K562 (cell line): ENCODE measurements at regions not wholly inside any gene's neighbourhood (a gene's known extent, or its start where the extent isn't known, plus 50 kb on each side); places are given as distances from the start of the nearest gene placed in this dataset.

Source experiments
- ATAC-seq: fragments of 200-7000 bp; cut with Tn5 transposase; 3 replicates; pipeline ENCODE4 v1.9.1; 2020; ENCODE audit warnings: moderate library complexity
- BruUV-seq: library from RNA; stranded (reverse); fragments of 400-500 nt; replicated peaks from 2 replicates; lab custom pipeline; 2021; lab: Mats Ljungman, UMichigan
- CTCF ChIA-PET: fragments of 300-600 bp; formaldehyde crosslinking; extraction: SDS; loops from one replicate; lab custom pipeline; 2021; ENCODE audit warnings: low intra/inter-chr PET ratio; lab: Yijun Ruan, JAX
- POLR2A ChIA-PET: fragments of 300-600, 350-650 bp; sonication (Branson Sonifier 250); formaldehyde crosslinking; extraction: SDS; loops from one replicate; lab custom pipeline; 2021; ENCODE audit warnings: antibody characterized with exemption, inconsistent platforms; lab: Yijun Ruan, JAX
- DNase-seq, 4 experiments: peaks; one replicate each; pipeline versions ENCODE4 v3.0.0 to v3.0.0-alpha.2; 2011 to 2018; ENCODE audit warnings: low spot score in 3 of 4, mixed read lengths in 3 of 4; ENCODE audit errors: extremely low read depth in 1 of 4
- FAIRE-seq: peaks from 2 replicates; lab custom pipeline; 2011; peaks lifted over from hg19 to GRCh38; lab: Jason Lieb, UNC
- H2AFZ ChIP-seq: 2 replicates; pipeline ENCODE4 v1.6.0; 2011; ENCODE audit warnings: low read depth, low read length, control low read depth, inconsistent platforms
- H3K27ac ChIP-seq: fragments of 200-600 bp; 3 replicates; pipeline ENCODE4 v1.8.0; 2011; ENCODE audit warnings: low read depth, mild to moderate bottlenecking, control low read depth, inconsistent platforms, low read length, moderate library complexity, mixed read lengths; ENCODE audit errors: extremely low read depth
- H3K27me3 ChIP-seq, 2 experiments: fragments of 300-600 bp in 1 of 2; 2 replicates in 1 of 2; 3 replicates in 1 of 2; pipeline versions ENCODE4 v1.6.0 to v1.8.0; 2011; ENCODE audit warnings: inconsistent platforms in 2 of 2, low read length in 2 of 2, mild to moderate bottlenecking in 1 of 2, mixed read lengths in 1 of 2, moderate library complexity in 1 of 2; ENCODE audit not compliant: control insufficient read depth in 2 of 2, insufficient read depth in 2 of 2
- H3K36me3 ChIP-seq: fragments of 300-600 bp; 3 replicates; pipeline ENCODE4 v1.8.0; 2011; ENCODE audit warnings: mild to moderate bottlenecking, low read length, inconsistent platforms; ENCODE audit not compliant: control insufficient read depth, insufficient read depth
- H3K4me1 ChIP-seq, 2 experiments: fragments of 200-600 bp in 1 of 2; replicated peaks in 1 of 2; 2 replicates in 1 of 2; 3 replicates in 1 of 2; pipeline versions ENCODE4 v1.5.1 to v1.8.0; 2011; ENCODE audit warnings: inconsistent platforms in 2 of 2, low read length in 2 of 2, mild to moderate bottlenecking in 1 of 2, mixed read lengths in 1 of 2, moderate library complexity in 1 of 2; ENCODE audit not compliant: control insufficient read depth in 2 of 2, insufficient read depth in 2 of 2
- H3K4me2 ChIP-seq: 2 replicates; pipeline ENCODE4 v1.6.1; 2011; ENCODE audit warnings: low read length, control low read depth, inconsistent platforms, mixed read lengths; ENCODE audit not compliant: insufficient read depth
- H3K4me3 ChIP-seq: fragments of 200-600 bp; sonication (generic), shearing (Covaris generic); 2 replicates; pipeline ENCODE4 v1.5.1; 2016; ENCODE audit warnings: control low read depth, inconsistent platforms
- H3K79me2 ChIP-seq: fragments of 200-600 bp; 3 replicates; pipeline ENCODE4 v1.8.0; 2011; ENCODE audit warnings: low read length, inconsistent platforms; ENCODE audit not compliant: control insufficient read depth, insufficient read depth
- H3K9ac ChIP-seq, 2 experiments: 2 replicates each; pipeline versions ENCODE4 v1.6.0 to v1.6.1; 2011; ENCODE audit warnings: low read depth in 2 of 2, low read length in 2 of 2, control low read depth in 1 of 2, inconsistent platforms in 1 of 2, mild to moderate bottlenecking in 1 of 2, mixed read lengths in 1 of 2; ENCODE audit not compliant: insufficient read depth in 1 of 2
- H3K9me1 ChIP-seq: one replicate; pipeline ENCODE4 v1.6.0; 2011; ENCODE audit warnings: inconsistent platforms, mild to moderate bottlenecking, low read length, moderate library complexity; ENCODE audit not compliant: control insufficient read depth, insufficient read depth
- H3K9me3 ChIP-seq: replicated peaks from 2 replicates; pipeline ENCODE4 v1.5.1; 2011; ENCODE audit warnings: low read depth, low read length, inconsistent platforms; ENCODE audit not compliant: control insufficient read depth, insufficient read depth
- H4K20me1 ChIP-seq: replicated peaks from 2 replicates; pipeline ENCODE4 v1.6.1; 2011; ENCODE audit warnings: low read length, inconsistent platforms, mixed read lengths; ENCODE audit not compliant: control insufficient read depth, insufficient read depth
- CHD4 ChIP-seq: fragments of 200-600 bp; sonication (generic); IDR thresholded peaks from 3 replicates; pipeline ENCODE4 v1.6.1; 2012; ENCODE audit warnings: low read depth, mild to moderate bottlenecking, mixed read lengths, low read length, inconsistent platforms; ENCODE audit not compliant: insufficient read depth, insufficient replicate concordance, poor library complexity, severe bottlenecking
- CTBP1 ChIP-seq: fragments of 450-650 bp; IDR thresholded peaks from 2 replicates; pipeline ENCODE4 v1.6.1; 2016; ENCODE audit warnings: borderline replicate concordance
- DACH1 ChIP-seq: fragments of 450-650 bp; IDR thresholded peaks from 2 replicates; pipeline ENCODE4 v1.6.1; 2018; ENCODE audit not compliant: partially characterized antibody
- HLTF ChIP-seq: fragments of 450-650 bp; IDR thresholded peaks from 2 replicates; pipeline ENCODE4 v1.6.1; 2016
- POLR2H ChIP-seq: IDR thresholded peaks from 2 replicates; pipeline ENCODE4 v1.6.1; 2016; ENCODE audit warnings: missing genetic modification characterization, low read depth, mild to moderate bottlenecking, control low read depth, missing compliant biosample characterization, moderate library complexity
- ZBTB33 ChIP-seq: sonication (generic); formaldehyde crosslinking; IDR thresholded peaks from 2 replicates; pipeline ENCODE4 v1.8.1; 2023; ENCODE audit warnings: mild to moderate bottlenecking, missing genetic modification reagents
- ZNF354B ChIP-seq: fragments of 250-450 bp; sonication (Bioruptor Pico); IDR thresholded peaks from 2 replicates; pipeline ENCODE4 v1.4.0; 2020
- WGBS: fragments of 100-300 bp; shearing (Covaris generic); methylation state at CpG from one replicate; pipeline ENCODE4 v1.1.6; 2016; ENCODE audit warnings: low coverage, mixed read lengths; ENCODE audit not compliant: insufficient coverage; ENCODE audit errors: missing lambda C conversion rate; 5-methylcytosine and 5-hydroxymethylcytosine counted together
- in situ Hi-C: fragments of 300-500 bp; cut with MboI; formaldehyde crosslinking; loops from 4 replicates; pipeline ENCODE4 v1.15.0; 2018; ENCODE audit warnings: inconsistent platforms, mixed read lengths
- intact Hi-C: fragments of 100-400 bp; cut with micrococcal nuclease; formaldehyde crosslinking; loops from 2 replicates; pipeline ENCODE4 v1.14.2; 2022

- TF ChIP-seq CHD4 (no peak), CTBP1 (no peak)
Observed at GRCh38 chr5:37962389-37962788, 122.5 kb upstream of the GDNF start (continued).

- no peak for FAIRE-seq
- ATAC-seq: no peak
- Histone ChIP-seq H4K20me1 (no peaks in the 10 kb centered on the region), H3K79me2 (no peaks in the 10 kb centered on the region), H3K4me2 (no peak overlapping the region), H3K27me3 (0 out of 5 replicates have a peak, but pooled peaks cover 0 to 3% of the 10 kb centered on the region in 2 experiments), H3K36me3 (no peaks in the 10 kb centered on the region), H3K4me3 (no peak overlapping the region), H2AFZ (no peak overlapping the region), H3K4me1 (no peaks in the 10 kb centered on the region), H3K27ac (no peak overlapping the region), H3K9me1 (no peaks in the 10 kb centered on the region), H3K9ac (no peak overlapping the region), H3K9me3 (0 out of 2 replicates have a peak, but pooled peaks cover 5% of the 10 kb centered on the region)
- intact Hi-C loops: no loop called here
- BruUV-seq: no TSS peak
- in situ Hi-C loops: no loop called here
- WGBS: 0% methylated on average over 1 of the region's 1 CpG
- ChIA-PET POLR2A (no interaction called here), CTCF (no interaction called here)
- no peak for DNase-seq
- TF ChIP-seq DACH1: no peak
- TF ChIP-seq POLR2H (tag): no peak
- TF ChIP-seq ZNF354B (CRISPR knock-in tag): no peak
- TF ChIP-seq HLTF: no peak
- TF ChIP-seq ZBTB33 (CRISPR knock-in tag): no peak
Observed at GRCh38 chr5:37957218-37957617, 117.4 kb upstream of the GDNF start.
